GM04503 (cell line): ENCODE measurements at regions not wholly inside any gene's neighbourhood (a gene's known extent, or its start where the extent isn't known, plus 50 kb on each side); places are given as distances from the start of the nearest gene placed in this dataset.
"Not testable (repeated sequence)": the region's sequence is repeated elsewhere in the genome, so short reads cannot be mapped to it uniquely, and the experiment has no call there.

Experiments used
- DNase-seq: peaks from one replicate; pipeline ENCODE4 v3.0.0-alpha.2; 2012; ENCODE audit warnings: low read depth

- DNase-seq, result not testable (repeated sequence)
Measured at GRCh38 chr7:69052-69451, 123.3 kb upstream of the FAM20C start.

GRCh38 chr7:69499-70123 is 122.8 kb upstream of the FAM20C start:
- not testable (repeated sequence) for DNase-seq

- not testable (repeated sequence) for DNase-seq
Measured at GRCh38 chr7:70207-70606, 122.2 kb upstream of the FAM20C start.

GRCh38 chr7:70989-71388 is 121.4 kb upstream of the FAM20C start:
- not testable (repeated sequence) for DNase-seq

GRCh38 chr7:72266-73057 is 119.9 kb upstream of the FAM20C start:
- DNase-seq, result not testable (repeated sequence)

DNA sequence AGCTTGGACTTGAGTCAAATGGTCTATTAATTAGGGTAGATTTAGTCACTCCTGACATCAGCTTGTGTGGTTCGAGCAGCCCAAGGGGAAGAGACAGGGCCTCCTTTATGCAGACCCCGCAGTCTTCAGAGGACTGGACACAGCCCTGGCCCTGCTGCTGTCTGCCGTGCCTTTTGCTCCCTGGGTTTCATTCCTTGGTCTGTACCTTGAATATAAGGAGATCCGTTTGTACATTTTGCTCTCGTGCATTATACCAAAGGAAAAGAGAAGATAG is 119.4 kb upstream of the FAM20C start:
- DNase-seq, result not testable (repeated sequence)

GRCh38 chr7:74008-74540 is 118.3 kb upstream of the FAM20C start:
- not testable (repeated sequence) for DNase-seq

GRCh38 chr7:75511-75910 is 116.9 kb upstream of the FAM20C start:
- not testable (repeated sequence) for DNase-seq

DNA sequence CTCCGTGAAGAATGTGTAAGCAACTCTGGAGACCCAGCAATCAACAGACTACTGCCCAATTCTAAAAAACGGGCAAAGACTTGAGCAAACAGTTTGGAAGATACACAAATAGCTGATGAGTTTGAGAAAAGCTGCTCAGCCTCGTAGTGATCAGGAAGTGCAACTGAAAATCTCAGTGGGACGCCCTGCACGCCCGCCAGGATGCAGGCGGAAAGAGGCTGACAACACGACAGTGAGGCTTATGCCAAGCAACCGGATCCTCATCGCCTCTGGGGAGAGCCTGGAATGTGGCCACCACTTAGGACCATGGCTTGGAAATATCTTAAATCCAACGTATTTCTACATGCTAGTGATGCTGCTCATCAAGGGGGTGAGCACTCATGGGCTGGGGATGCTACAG is 116.2 kb upstream of the FAM20C start:
- DNase-seq, result not testable (repeated sequence)

- DNase-seq, result not testable (repeated sequence)
Measured at GRCh38 chr7:76829-77395, 115.5 kb upstream of the FAM20C start.

GRCh38 chr7:78862-79261 is 113.5 kb upstream of the FAM20C start:
- DNase-seq, result not testable (repeated sequence)

GRCh38 chr7:79400-80055 is 112.8 kb upstream of the FAM20C start:
- DNase-seq, result not testable (repeated sequence)

DNA sequence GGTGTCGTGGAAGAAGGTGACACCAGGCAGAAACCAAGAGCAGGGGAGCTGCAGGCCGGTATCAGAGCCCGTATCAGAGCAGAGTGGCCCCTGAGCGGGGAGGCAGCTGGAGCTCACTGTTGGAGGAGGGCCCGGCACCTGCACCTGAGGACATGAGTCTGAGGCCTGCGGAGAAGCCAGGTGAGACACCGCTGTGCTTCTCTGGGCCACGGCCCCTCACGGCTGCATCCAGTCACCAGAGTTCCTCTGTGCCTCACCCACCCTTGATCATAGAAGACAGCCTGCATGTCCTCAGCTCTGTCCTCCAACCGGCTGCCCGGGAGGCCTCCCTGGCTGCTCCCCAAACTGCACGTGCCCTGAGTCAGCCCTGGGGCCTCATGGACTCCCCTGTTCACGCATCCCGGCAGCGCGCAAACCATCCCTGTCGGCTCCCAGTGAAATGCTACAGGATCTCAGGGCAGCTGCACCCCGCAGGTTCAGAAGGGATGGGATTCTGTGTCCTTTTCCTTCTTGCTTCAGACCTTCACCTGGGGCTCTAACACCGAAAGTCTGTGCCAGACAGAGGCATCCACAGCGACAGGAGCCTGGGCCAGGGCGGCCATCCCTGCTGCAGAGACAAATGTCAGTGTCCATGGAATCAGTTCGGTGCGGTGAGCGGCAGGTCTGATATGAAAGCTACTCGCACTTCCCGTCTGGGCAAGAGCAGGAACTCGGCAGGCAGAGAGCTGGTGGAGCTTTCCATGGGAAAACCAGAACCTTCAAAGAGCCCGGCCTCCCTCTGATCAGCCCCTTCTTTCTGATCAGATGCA is 111.9 kb upstream of the FAM20C start:
- no peak for DNase-seq

GRCh38 chr7:81068-81925 is 111.1 kb upstream of the FAM20C start:
- DNase-seq, result no peak

DNA sequence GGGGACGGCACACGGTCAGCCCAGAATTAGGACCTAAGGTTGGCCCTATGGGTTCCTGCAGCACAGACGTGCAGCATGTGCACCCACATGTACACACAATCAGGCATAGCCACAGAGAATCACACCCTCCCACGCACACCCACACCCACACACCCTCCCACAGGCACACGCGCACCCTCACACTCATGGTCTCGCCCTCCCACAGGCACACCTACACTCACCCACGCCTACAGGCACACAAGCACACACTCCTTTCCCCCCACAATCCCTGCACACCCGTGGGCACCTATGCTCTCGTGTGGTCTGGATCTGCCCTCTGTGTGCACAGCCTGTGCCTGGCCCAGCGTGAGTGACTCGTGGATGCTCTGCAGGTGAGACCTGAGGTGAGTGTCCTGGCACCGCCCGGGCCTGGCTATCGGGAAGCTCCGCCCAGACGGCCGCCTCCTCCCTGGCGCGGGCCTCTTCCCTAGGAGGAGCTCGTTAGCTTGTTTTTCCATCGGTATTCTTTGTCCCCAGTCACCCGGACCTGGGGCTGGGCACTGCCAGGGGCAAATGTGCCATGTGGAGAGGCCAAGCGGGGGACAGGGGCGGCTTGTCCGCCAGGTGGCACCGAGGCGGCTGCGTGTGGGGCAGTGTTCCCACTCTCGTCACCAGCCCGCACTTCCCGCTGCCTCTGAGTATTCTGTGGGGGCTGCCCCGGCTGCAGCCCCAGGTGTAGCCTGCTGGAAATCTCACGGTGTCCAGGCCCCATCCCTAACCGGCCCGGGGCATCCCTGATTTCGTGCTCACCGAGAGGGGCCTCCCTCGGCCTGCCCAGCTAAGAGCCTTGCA is 110.2 kb upstream of the FAM20C start:
- DNase-seq, result no peak

DNA sequence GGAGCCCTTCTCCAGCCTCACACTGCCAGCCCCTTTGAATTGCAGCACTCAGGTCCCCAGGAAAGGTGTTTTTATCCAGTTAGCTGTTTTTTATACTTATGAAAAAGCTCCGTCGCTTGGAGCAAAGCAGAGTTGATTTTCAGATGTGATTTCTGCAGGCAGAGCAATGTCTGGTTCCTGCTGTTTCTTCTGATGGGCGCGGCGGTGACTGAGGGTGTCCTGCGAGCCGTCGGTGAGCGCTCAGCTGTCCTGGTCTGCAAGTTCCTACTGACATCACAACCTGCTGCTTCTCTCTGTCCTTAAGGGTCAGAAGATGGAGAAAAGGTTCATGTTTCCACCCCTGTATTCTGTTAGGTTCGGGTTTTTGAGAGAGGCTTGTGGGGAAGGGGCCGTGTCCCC is 109.6 kb upstream of the FAM20C start:
- no peak for DNase-seq

DNA sequence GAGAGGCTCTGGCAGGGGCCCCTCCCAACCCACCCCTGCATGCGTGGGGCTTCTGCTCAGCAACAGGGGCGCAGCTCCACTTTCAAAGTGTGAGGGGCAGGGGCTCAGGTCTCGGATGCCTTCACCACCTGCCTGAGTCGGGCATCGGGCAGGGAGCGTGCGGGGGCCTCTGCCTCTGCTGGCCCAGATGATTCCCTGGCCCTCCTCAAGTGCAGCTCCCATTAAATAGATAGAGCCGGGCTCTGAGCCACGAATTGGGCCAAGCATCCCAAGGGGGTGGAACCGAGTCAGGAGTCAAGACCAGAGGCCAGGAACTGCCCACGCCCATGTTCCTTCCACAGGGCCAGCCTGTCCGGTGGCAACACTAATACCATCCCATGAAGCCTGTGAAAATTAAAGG is 108.9 kb upstream of the FAM20C start:
- no peak for DNase-seq

DNA sequence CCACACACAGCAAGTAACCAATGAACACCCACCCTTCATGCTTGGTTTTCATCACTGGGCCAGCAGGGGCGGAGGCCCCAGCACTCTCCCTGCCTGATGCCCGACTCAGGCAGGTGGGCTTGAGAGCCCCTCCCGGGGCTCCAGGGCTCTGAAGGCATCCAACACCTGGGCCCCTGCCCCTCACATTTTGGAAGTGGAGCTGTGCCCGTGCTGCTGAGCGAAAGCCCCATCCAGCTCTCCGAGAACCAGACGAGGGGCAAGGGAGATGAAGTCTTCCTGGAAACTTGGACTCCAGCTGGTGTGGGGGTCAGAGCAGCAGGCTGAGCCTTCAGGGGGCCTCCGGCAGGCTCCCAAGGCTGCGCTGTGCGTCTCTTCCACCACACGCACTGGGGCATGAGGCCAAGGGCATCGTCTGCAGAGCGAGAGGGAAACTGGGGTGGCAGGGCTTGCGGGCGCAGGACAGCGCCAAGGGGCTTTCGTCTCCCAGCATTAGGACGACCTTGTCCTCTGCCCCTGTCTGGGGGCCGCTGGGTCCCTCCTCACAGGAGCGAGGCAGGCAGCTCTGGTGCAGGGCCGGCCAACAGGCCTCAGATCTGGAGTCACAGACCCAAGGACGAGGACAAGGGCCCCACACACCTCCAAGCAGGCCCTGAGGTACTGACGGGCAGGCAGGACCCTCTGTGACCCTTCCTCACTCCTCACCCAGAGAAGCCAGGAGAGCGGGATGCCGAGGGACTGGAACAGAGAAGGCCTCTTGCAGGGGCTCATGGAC is 108.3 kb upstream of the FAM20C start:
- no peak for DNase-seq

- DNase-seq, result no peak
Measured at GRCh38 chr7:84633-85020, 107.7 kb upstream of the FAM20C start.
